GM12865 (cell line): ENCODE measurements at regions not wholly inside any gene's neighbourhood (a gene's known extent, or its start where the extent isn't known, plus 50 kb on each side); places are given as distances from the start of the nearest gene placed in this dataset.

ENCODE experiments used
- DNase-seq: peaks from one replicate; pipeline ENCODE4 v3.0.0; 2010; ENCODE audit warnings: low read depth
- H3K4me3 ChIP-seq: 2 replicates; pipeline ENCODE4 v1.5.1; 2011; ENCODE audit warnings: mild to moderate bottlenecking, low read depth, low read length, control low read depth
- TF ChIP-seq, protein P1 (sequence below): IDR thresholded peaks from 2 replicates; pipeline ENCODE4 v1.5.1; 2011; ENCODE audit warnings: low read length, control low read depth, low read depth, inconsistent platforms; ENCODE audit not compliant: insufficient read depth; ENCODE audit errors: missing control alignments

DNA sequence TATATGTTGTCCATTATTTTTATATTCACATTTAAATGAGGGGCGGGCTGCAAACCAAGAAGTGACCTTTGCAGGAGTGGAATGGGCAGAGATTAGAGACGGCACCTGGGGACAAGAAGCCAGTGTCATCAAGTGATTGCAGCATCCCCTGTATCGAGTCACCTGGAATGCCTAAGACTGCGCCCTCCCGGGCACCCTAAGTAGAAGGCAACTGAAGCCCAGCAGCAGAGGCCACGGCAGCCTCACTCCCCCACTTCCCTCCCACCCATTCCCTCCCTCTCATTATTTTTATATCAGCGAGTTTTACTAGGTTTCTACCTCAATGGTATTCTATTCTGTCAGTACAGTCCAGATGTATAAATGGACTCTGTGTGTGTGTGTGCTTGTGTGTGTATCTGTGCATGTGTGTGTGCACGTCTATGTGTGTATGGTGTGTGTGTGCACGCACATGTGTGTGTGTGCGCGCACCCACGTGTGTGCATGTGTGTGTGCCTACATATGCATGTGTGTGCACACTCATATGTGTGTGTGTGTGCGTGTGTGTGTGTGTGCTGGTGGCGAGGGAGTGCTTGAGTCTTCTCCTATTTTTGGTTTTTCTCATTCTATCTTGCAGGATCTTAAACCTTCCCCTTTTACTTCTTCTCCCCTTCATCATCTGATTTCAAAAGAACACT, 106.8 kb upstream of the SLC66A3 start:
- no peak for DNase-seq
- no peak overlapping the region for H3K4me3 ChIP-seq
- TF ChIP-seq, protein P1, sequence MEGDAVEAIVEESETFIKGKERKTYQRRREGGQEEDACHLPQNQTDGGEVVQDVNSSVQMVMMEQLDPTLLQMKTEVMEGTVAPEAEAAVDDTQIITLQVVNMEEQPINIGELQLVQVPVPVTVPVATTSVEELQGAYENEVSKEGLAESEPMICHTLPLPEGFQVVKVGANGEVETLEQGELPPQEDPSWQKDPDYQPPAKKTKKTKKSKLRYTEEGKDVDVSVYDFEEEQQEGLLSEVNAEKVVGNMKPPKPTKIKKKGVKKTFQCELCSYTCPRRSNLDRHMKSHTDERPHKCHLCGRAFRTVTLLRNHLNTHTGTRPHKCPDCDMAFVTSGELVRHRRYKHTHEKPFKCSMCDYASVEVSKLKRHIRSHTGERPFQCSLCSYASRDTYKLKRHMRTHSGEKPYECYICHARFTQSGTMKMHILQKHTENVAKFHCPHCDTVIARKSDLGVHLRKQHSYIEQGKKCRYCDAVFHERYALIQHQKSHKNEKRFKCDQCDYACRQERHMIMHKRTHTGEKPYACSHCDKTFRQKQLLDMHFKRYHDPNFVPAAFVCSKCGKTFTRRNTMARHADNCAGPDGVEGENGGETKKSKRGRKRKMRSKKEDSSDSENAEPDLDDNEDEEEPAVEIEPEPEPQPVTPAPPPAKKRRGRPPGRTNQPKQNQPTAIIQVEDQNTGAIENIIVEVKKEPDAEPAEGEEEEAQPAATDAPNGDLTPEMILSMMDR = no peak

DNA sequence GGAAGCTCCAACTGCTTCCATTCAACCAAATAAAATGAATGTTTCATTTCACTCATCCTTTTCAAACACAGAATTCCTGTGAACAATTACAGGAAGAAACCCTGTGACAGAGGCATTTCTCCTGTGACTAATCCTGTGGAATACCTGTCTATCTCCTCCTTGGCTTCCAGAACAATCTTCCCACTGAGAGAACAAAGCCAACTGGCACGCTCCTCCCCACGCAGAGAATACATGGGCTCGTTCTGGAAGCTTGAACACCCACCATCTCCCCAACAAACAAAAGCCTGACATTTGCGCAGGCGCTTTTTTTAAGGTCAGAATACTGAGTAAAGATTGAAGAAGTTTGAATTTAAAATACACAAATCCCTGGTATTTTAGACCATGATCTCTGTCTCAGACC, 104.7 kb upstream of the SLC66A3 start:
- TF ChIP-seq, protein P1 = no peak
- DNase-seq = no peak
- H3K4me3 ChIP-seq = no peak overlapping the region

DNA sequence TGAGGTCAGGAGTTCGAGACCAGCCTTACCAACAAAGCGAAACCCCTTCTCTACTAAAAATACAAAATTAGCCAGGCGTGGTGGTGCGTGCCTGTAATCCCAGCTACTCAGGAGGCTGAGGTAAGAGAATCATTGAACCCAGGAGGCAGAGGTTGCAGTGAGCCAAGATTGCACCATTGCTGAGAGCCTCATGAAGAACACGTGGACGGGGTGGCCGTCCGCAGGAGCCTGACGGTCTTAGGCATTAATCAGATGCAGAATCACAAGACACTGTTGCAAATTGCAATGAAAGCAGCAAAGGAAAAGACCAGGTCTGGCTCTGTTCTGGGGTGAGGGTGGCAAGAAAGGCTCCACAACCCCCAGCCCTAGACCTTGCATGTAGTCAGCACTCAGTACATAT, 104.0 kb upstream of the SLC66A3 start:
- no peak for DNase-seq
- H3K4me3 ChIP-seq = no peak overlapping the region
- TF ChIP-seq, protein P1 = no peak

DNA sequence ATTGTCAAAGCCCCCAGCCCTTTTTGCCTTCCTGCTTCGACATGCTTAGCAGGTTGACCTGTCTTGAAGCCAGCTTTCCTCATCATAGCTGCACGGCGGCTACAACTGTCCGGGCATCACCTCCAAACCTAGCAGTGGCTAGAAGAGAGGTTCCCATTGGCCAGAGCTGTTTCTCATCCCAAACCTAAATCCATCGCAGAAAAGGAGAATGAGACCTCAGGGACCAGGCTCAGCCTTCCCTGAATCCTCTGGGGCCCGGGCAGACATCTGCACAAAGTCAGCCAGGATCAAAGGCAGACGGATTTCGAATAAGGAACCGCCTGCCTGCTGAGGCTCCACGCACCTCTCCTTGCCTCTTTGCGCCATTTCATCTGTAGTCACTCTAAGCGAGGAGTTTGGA, 101.7 kb upstream of the SLC66A3 start:
- no peak overlapping the region for H3K4me3 ChIP-seq
- TF ChIP-seq, protein P1 = no peak
- no peak for DNase-seq

DNA sequence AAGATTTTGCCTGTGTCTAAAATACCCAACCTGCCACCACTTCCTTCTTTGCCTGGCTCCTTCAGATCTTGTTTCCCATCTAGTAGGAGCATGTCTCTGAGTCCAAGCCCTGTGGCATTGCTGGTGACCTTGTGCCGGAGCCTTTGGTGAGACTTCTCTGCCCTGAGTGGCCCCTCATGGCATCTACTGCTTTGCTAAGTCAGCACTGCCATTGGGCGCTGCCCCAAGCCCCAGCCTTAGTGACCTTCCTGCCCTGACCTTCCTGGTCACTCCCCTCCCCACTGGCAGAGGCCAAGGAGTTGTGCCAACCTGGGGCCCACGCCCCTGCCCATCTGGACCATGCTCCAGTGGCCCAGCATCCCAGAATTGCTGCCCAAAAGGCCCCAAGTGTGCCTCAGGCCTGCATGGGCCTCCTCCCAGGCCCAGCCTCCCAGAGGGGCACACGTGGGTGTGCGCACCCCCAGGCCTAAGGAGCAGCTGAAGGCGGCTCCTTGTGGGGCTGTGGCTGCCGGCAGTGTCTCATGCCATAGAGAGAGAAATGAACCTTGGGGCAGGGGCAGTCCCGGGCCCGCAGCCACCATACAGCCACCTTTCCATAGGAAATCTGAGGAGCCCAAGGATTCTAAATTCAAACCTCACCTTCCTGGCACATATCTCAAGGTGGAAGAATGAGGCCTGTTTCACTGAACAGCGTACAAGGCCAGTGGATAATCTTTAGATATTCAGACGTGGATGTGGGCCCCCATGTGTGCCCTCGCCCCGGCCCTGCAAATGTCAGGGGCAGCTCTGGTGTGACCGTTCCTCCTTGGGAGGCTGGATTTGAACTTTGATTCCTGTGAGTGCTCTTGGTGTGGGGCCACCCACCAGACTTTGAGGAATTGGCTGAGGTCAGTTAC, 100.2 kb upstream of the SLC66A3 start:
- TF ChIP-seq, protein P1 = no peak
- DNase-seq = no peak
- no peak overlapping the region for H3K4me3 ChIP-seq

DNA sequence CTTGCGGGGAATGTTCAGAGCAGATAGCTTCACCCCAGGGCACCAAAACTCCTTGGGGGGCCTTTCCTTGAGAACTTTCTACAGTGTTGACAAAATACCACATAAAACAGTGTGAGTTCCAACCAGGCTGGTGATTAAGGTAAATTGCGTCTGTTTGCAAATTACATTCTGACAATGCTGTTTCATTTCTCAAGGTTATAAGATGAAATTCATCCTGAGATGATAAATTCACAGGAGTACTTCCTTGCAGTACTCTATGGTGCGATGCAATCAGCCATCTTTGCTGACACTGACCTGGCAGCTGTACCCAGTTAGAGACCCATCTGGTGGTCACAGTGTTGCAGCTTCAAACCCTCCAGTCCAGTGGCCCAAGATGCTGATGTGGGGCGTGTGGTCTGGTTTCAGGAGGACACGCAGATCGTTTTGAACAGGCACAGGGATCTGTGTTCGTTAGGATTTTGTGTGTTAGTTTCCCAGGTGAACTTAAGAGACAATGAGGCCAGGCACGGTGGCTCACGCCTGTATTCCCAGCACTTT, 99.5 kb upstream of the SLC66A3 start:
- TF ChIP-seq, protein P1 = no peak
- H3K4me3 ChIP-seq = no peak overlapping the region
- DNase-seq = no peak
